Adrenal gland (tissue), 5 donors: ENCODE measurements at regions not wholly inside any gene's neighbourhood (a gene's known extent, or its start where the extent isn't known, plus 50 kb on each side); places are given as distances from the start of the nearest gene placed in this dataset.

Experiments
- CTCF ChIP-seq, 6 experiments: fragments of 450-650 bp in 4 of 6; fragments of 200-600 bp in 2 of 6; sonication (generic) in 1 of 6; IDR thresholded peaks; 1 replicate in 5 of 6; 2 replicates in 1 of 6; pipeline versions ENCODE4 v1.5.1 to v1.8.0; 2016 to 2021; ENCODE audit warnings: antibody characterized with exemption in 6 of 6, mild to moderate bottlenecking in 2 of 6, moderate library complexity in 1 of 6
- POLR2A ChIP-seq, 2 donors: fragments of 450-650 bp; IDR thresholded peaks; one replicate each; pipeline ENCODE4 v1.6.1; 2017; ENCODE audit warnings: antibody characterized with exemption in 2 of 2, mild to moderate bottlenecking in 2 of 2, moderate library complexity in 1 of 2
- donor health status: DM: no; HTN: no; CAD: no.

- TF ChIP-seq CTCF (IDR thresholded peaks at IDR 0.05) (no peak), POLR2A (IDR thresholded peaks at IDR 0.05) (no peak)
Observed at GRCh38 chr18:45267622-45268021, 347.7 kb upstream of the SLC14A2 start.
